Astrocyte (in vitro differentiated cells and primary cell): ENCODE measurements at regions not wholly inside any gene's neighbourhood (a gene's known extent, or its start where the extent isn't known, plus 50 kb on each side); places are given as distances from the start of the nearest gene placed in this dataset.

Experiments
- DNase-seq: peaks from one replicate; pipeline ENCODE4 v3.0.0-alpha.2; 2010; ENCODE audit warnings: low read depth
- FAIRE-seq: peaks from 2 replicates; lab custom pipeline; 2011; peaks lifted over from hg19 to GRCh38; lab: Jason Lieb, UNC
- H2AFZ ChIP-seq: 2 replicates; pipeline ENCODE4 v1.6.0; 2012; ENCODE audit warnings: low read depth, low read length, inconsistent platforms
- H3K27ac ChIP-seq: 2 replicates; pipeline ENCODE4 v1.5.1; 2011; ENCODE audit warnings: low read depth, low read length, inconsistent platforms
- H3K27me3 ChIP-seq: 2 replicates; pipeline ENCODE4 v1.6.0; 2011; ENCODE audit warnings: low read length, inconsistent platforms; ENCODE audit not compliant: insufficient read depth
- H3K36me3 ChIP-seq: 2 replicates; pipeline ENCODE4 v1.5.1; 2011; ENCODE audit warnings: low read length, inconsistent platforms; ENCODE audit not compliant: insufficient read depth
- H3K4me1 ChIP-seq: 2 replicates; pipeline ENCODE4 v1.5.1; 2011; ENCODE audit warnings: low read length, inconsistent platforms; ENCODE audit not compliant: insufficient read depth
- H3K4me2 ChIP-seq: 2 replicates; pipeline ENCODE4 v1.6.0; 2012; ENCODE audit warnings: low read length, inconsistent platforms
- H3K4me3 ChIP-seq: 2 replicates; pipeline ENCODE4 v1.5.1; 2011; ENCODE audit warnings: low read depth, mild to moderate bottlenecking, low read length, inconsistent platforms; ENCODE audit not compliant: insufficient read depth
- H3K79me2 ChIP-seq: 2 replicates; pipeline ENCODE4 v1.6.0; 2012; ENCODE audit warnings: mild to moderate bottlenecking, low read length, inconsistent platforms; ENCODE audit not compliant: insufficient read depth
- H3K9ac ChIP-seq: 2 replicates; pipeline ENCODE4 v1.6.0; 2012; ENCODE audit warnings: mild to moderate bottlenecking, low read length, inconsistent platforms
- H3K9me3 ChIP-seq: 2 replicates; pipeline ENCODE4 v1.5.1; 2012; ENCODE audit warnings: low read depth, mild to moderate bottlenecking, low read length, inconsistent platforms; ENCODE audit not compliant: insufficient read depth
- H4K20me1 ChIP-seq: 2 replicates; pipeline ENCODE4 v1.6.0; 2012; ENCODE audit warnings: low read length, inconsistent platforms; ENCODE audit not compliant: insufficient read depth
- H3K27ac Mint-ChIP-seq: one replicate; pipeline ENCODE4 v1.8.0; 2021; ENCODE audit warnings: mild to moderate bottlenecking, mixed read lengths; ENCODE audit not compliant: unreplicated experiment
- H3K27me3 Mint-ChIP-seq: one replicate; pipeline ENCODE4 v1.8.0; 2021; ENCODE audit warnings: low read depth, mixed read lengths; ENCODE audit not compliant: unreplicated experiment
- H3K36me3 Mint-ChIP-seq: one replicate; pipeline ENCODE4 v1.8.0; 2021; ENCODE audit warnings: low read depth, mixed read lengths; ENCODE audit not compliant: unreplicated experiment
- H3K4me1 Mint-ChIP-seq: one replicate; pipeline ENCODE4 v1.8.0; 2021; ENCODE audit warnings: low read depth, mixed read lengths; ENCODE audit not compliant: unreplicated experiment
- H3K4me3 Mint-ChIP-seq: one replicate; pipeline ENCODE4 v1.8.0; 2021; ENCODE audit warnings: mild to moderate bottlenecking, moderate library complexity, mixed read lengths; ENCODE audit not compliant: unreplicated experiment
- H3K9me3 Mint-ChIP-seq: one replicate; pipeline ENCODE4 v1.8.0; 2021; ENCODE audit warnings: mild to moderate bottlenecking, mixed read lengths; ENCODE audit not compliant: unreplicated experiment
- CTCF ChIP-seq: IDR thresholded peaks from 2 replicates; pipeline ENCODE4 v1.5.1; 2011; ENCODE audit warnings: low read depth, mild to moderate bottlenecking, inconsistent platforms, low read length, moderate library complexity; ENCODE audit not compliant: insufficient read depth
- EZH2 ChIP-seq: IDR thresholded peaks from 2 replicates; pipeline ENCODE4 v1.6.1; 2012; ENCODE audit warnings: mild to moderate bottlenecking, low read length, inconsistent platforms; ENCODE audit not compliant: insufficient read depth

- H3K27me3 ChIP-seq = peaks cover 10% of the 10 kb centered on the region
- no peak overlapping the region for H2AFZ ChIP-seq
- no peak overlapping the region for H3K4me3 ChIP-seq
- H3K79me2 ChIP-seq = no peaks in the 10 kb centered on the region
- Mint-ChIP-seq H3K27me3 (peaks cover 41% of the 10 kb centered on the region), H3K4me1 (peaks cover 4% of the 10 kb centered on the region), H3K36me3 (peaks cover 4% of the 10 kb centered on the region), H3K27ac (no peak overlapping the region), H3K9me3 (peaks cover 26% of the 10 kb centered on the region), H3K4me3 (no peak overlapping the region)
- no peak overlapping the region for H3K9ac ChIP-seq
- H4K20me1 ChIP-seq = no peaks in the 10 kb centered on the region
- no peak for TF ChIP-seq EZH2
- TF ChIP-seq CTCF = no peak
- H3K4me2 ChIP-seq = no peak overlapping the region
- H3K9me3 ChIP-seq = no peaks in the 10 kb centered on the region
- FAIRE-seq (no peak), DNase-seq (no peak)
- no peak overlapping the region for H3K27ac ChIP-seq
- peaks cover 8% of the 10 kb centered on the region for H3K4me1 ChIP-seq
- H3K36me3 ChIP-seq = no peaks in the 10 kb centered on the region
Observed at GRCh38 chr2:8514796-8515758, 166.8 kb upstream of the ID2 start.

GRCh38 chr2:8515864-8516533, 165.9 kb upstream of the ID2 start:
- Mint-ChIP-seq H3K4me3 (no peak overlapping the region), H3K36me3 (peaks cover 4% of the 10 kb centered on the region), H3K27me3 (peaks cover 41% of the 10 kb centered on the region), H3K9me3 (peaks cover 23% of the 10 kb centered on the region), H3K27ac (no peak overlapping the region), H3K4me1 (peaks cover 4% of the 10 kb centered on the region)
- Histone ChIP-seq H3K79me2 (no peaks in the 10 kb centered on the region), H2AFZ (no peak overlapping the region), H3K36me3 (no peaks in the 10 kb centered on the region), H3K9me3 (no peaks in the 10 kb centered on the region), H3K4me2 (no peak overlapping the region), H3K27me3 (peaks cover 10% of the 10 kb centered on the region), H4K20me1 (no peaks in the 10 kb centered on the region), H3K4me3 (no peak overlapping the region), H3K27ac (no peak overlapping the region), H3K4me1 (peaks cover 8% of the 10 kb centered on the region), H3K9ac (no peak overlapping the region)
- no peak for TF ChIP-seq EZH2
- no peak for TF ChIP-seq CTCF
- no peak for DNase-seq
- FAIRE-seq = no peak
